Coronary artery (tissue), 2 donors: ENCODE measurements at regions not wholly inside any gene's neighbourhood (a gene's known extent, or its start where the extent isn't known, plus 50 kb on each side); places are given as distances from the start of the nearest gene placed in this dataset.

Experiments used
- DNase-seq: peaks from one replicate; pipeline ENCODE4 v3.0.0-alpha.2; 2017; ENCODE audit warnings: low spot score
- H3K27ac ChIP-seq, 2 donors: fragments of 200-600 bp; sonication (generic); one replicate each; pipeline ENCODE4 v1.5.1; 2016 to 2019
- H3K4me3 ChIP-seq: fragments of 200-600 bp; sonication (generic); 2 replicates; pipeline ENCODE4 v1.5.1; 2016; ENCODE audit warnings: mild to moderate bottlenecking, moderate library complexity
- TF ChIP-seq, protein P1 (sequence below): fragments of 200-600 bp; sonication (generic); IDR thresholded peaks from one replicate; pipeline ENCODE4 v1.5.1; 2019; ENCODE audit warnings: antibody characterized with exemption

DNA sequence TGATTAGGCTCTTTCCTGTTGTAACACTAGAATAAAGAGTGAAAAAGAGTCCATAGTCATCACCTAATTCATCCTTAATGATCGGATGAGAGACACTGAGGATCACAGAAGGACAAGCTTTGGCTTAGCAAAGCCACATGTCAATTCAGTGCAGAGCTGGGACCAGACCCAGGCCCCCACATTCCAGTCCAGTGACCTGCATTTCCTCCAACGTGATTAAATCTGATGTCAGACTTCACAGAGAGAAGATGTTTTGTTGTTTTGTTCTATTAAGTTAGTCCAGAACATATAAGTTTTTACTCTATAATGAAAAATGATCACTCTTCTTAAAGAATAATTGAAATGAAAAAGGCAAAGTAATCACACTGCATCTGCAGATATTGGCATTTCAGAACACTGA, 377.9 kb upstream of the PAPPA start:
- H3K4me3 ChIP-seq = no peak overlapping the region
- no peak overlapping the region for H3K27ac ChIP-seq
- DNase-seq = no peak
- TF ChIP-seq, protein P1, sequence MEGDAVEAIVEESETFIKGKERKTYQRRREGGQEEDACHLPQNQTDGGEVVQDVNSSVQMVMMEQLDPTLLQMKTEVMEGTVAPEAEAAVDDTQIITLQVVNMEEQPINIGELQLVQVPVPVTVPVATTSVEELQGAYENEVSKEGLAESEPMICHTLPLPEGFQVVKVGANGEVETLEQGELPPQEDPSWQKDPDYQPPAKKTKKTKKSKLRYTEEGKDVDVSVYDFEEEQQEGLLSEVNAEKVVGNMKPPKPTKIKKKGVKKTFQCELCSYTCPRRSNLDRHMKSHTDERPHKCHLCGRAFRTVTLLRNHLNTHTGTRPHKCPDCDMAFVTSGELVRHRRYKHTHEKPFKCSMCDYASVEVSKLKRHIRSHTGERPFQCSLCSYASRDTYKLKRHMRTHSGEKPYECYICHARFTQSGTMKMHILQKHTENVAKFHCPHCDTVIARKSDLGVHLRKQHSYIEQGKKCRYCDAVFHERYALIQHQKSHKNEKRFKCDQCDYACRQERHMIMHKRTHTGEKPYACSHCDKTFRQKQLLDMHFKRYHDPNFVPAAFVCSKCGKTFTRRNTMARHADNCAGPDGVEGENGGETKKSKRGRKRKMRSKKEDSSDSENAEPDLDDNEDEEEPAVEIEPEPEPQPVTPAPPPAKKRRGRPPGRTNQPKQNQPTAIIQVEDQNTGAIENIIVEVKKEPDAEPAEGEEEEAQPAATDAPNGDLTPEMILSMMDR = no peak

GRCh38 chr9:115777610-115778009, 376.0 kb upstream of the PAPPA start:
- no peak overlapping the region for H3K4me3 ChIP-seq
- no peak overlapping the region for H3K27ac ChIP-seq
- DNase-seq = no peak
- TF ChIP-seq, protein P1 = no peak

DNA sequence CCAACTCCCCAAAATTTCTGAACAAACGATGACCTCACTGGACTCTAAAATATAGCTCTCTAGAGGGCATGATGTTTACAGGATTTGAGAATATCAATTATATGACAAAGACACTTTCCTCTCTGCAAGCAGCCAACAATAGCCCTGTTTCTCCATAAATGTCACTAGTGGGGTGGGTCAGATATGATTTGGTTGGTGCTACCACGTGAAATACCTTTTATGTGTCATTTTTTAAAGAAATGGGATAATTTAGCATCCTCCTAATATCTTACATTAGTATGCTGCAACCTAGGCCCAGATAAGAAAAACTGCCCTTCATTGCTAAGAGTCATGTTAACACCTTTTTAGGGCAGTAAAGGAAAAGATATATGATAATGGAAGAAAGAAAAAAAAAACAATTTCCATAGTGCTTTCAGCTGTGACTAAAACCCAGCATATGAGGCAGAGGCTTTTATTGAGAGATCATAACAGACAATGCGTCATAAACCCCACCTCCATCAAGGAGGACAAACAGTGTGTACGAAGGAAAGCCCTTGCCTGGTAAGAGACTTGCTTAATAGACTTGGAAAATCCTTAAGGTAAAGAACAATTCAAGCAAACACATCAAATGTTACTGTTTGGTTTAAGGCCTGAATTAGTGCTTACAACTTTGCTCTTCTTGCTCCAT, 372.4 kb upstream of the PAPPA start:
- Histone ChIP-seq H3K27ac (no peak overlapping the region), H3K4me3 (no peak overlapping the region)
- no peak for DNase-seq
- TF ChIP-seq, protein P1 = no peak

- DNase-seq = no peak
- Histone ChIP-seq H3K27ac (peak overlapping the region; percentile 12 to 25), H3K4me3 (no peak overlapping the region)
- TF ChIP-seq, protein P1 = no peak
Observed at GRCh38 chr9:115786321-115786720, 367.3 kb upstream of the PAPPA start.

- no peak overlapping the region for H3K27ac ChIP-seq
- no peak overlapping the region for H3K4me3 ChIP-seq
- TF ChIP-seq, protein P1 = no peak
- DNase-seq = no peak
Observed at GRCh38 chr9:115790520-115790919, 363.1 kb upstream of the PAPPA start.

DNA sequence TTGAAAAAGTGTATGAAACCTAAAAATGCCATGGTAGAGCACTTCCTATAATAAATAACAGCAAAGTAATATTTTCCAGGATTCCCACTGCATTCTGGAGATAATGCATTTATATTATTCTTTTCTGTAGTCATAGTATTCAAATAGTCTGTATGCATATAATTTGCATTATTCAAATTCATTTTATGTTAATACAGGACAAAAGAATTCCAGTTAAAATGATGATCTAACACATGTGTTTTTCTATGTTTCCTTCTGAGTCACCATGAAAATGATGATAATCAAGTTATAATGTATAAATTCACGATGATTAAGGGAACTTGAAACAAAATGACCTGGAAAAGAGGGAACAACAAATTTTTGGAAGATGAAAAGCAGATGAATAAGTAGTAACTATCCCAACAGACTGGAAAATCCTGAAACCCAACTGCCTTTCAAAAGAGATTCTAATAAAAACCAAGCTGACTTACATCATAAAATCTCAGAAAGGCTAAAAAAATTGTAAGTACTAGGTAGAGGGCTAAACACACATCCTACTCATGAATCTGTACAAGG, 358.6 kb upstream of the PAPPA start:
- TF ChIP-seq, protein P1 = no peak
- DNase-seq = no peak
- Histone ChIP-seq H3K4me3 (no peak overlapping the region), H3K27ac (no peak overlapping the region)

DNA sequence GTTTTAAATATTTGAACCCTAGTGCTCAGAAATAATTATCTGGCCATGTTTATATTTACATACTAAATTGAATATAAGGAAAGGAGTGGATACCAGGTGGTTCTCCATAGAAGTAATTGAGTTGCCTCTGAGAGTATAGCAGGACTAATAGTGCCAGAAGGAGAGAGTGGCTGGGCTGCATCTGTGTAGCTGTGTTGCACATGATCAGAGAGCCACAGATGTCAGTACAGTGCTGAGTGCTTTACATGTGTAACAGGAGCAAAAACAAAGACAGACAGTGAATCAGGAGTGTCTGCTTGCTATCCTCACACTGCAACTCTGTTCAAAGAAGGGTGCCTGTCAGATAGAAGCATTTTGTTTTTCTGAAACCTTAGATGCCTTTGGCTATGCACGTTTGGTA, 353.9 kb upstream of the PAPPA start:
- no peak overlapping the region for H3K27ac ChIP-seq
- H3K4me3 ChIP-seq = no peak overlapping the region
- no peak for DNase-seq
- TF ChIP-seq, protein P1 = no peak
